ENCODE measurements at regions not wholly inside any gene's neighbourhood (a gene's known extent, or its start where the extent isn't known, plus 50 kb on each side); places are given as distances from the start of the nearest gene placed in this dataset.

DNA sequence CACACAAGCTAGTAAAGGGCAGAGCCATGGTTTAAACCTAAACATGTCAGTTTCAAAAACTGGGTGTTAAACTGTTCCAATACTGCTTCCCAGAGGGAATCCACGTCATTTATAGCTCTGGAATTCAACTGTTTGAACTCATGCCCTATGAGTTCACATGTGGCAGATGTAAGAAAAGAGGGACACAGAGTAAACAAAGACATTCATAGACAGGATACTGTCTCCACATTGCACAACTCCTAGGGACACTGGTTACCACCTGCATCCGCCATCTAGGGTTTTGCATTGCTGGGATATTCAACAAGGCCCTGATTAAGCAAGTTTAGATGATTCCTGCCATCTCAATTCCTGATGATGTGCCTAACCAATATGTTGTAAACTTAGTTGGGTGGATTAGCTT, 134.1 kb upstream of the COL8A1 start:
- no peaks in the 10 kb centered on the region for H3K9me3 ChIP-seq (ENCODE audit: control insufficient read depth, low read length)
- WGBS, 2 experiments: 89 to 90% methylated on average over 2 of the region's 2 CpGs
- no peak overlapping the region for H3K4me3 ChIP-seq (ENCODE audit: insufficient read depth, low read depth, low read length)
- no peak overlapping the region for H3K27ac ChIP-seq (ENCODE audit: insufficient read depth, low read depth, low read length, poor library complexity, severe bottlenecking)
- no peaks in the 10 kb centered on the region for H3K4me1 ChIP-seq (ENCODE audit: control insufficient read depth, insufficient read depth, low read length)
- no peaks in the 10 kb centered on the region for H3K36me3 ChIP-seq (ENCODE audit: control insufficient read depth, insufficient read depth, low read length)
- no peaks in the 10 kb centered on the region for H3K27me3 ChIP-seq (ENCODE audit: control insufficient read depth, insufficient read depth, low read length, poor library complexity, severe bottlenecking)

- no peak overlapping the region for H3K4me3 ChIP-seq (ENCODE audit: insufficient read depth, low read depth, low read length)
- no peaks in the 10 kb centered on the region for H3K36me3 ChIP-seq (ENCODE audit: control insufficient read depth, insufficient read depth, low read length)
- 94 to 96% methylated on average over 3 of the region's 3 CpGs for WGBS, 2 experiments
- no peaks in the 10 kb centered on the region for H3K9me3 ChIP-seq (ENCODE audit: control insufficient read depth, low read length)
- no peak overlapping the region for H3K27ac ChIP-seq (ENCODE audit: insufficient read depth, low read depth, low read length, poor library complexity, severe bottlenecking)
- no peaks in the 10 kb centered on the region for H3K27me3 ChIP-seq (ENCODE audit: control insufficient read depth, insufficient read depth, low read length, poor library complexity, severe bottlenecking)
- no peaks in the 10 kb centered on the region for H3K4me1 ChIP-seq (ENCODE audit: control insufficient read depth, insufficient read depth, low read length)
Measured at GRCh38 chr3:99503350-99503749, 135.0 kb upstream of the COL8A1 start.

- Histone ChIP-seq H3K27me3 (ENCODE audit: control insufficient read depth, insufficient read depth, low read length, poor library complexity, severe bottlenecking) (no peaks in the 10 kb centered on the region), H3K27ac (ENCODE audit: insufficient read depth, low read depth, low read length, poor library complexity, severe bottlenecking) (no peak overlapping the region), H3K9me3 (ENCODE audit: control insufficient read depth, low read length) (no peaks in the 10 kb centered on the region), H3K36me3 (ENCODE audit: control insufficient read depth, insufficient read depth, low read length) (no peaks in the 10 kb centered on the region), H3K4me1 (ENCODE audit: control insufficient read depth, insufficient read depth, low read length) (no peaks in the 10 kb centered on the region), H3K4me3 (ENCODE audit: insufficient read depth, low read depth, low read length) (no peak overlapping the region)
- 92 to 94% methylated on average over 1 of the region's 1 CpG for WGBS, 2 experiments
Measured at GRCh38 chr3:99502871-99503270, 135.5 kb upstream of the COL8A1 start.

DNA sequence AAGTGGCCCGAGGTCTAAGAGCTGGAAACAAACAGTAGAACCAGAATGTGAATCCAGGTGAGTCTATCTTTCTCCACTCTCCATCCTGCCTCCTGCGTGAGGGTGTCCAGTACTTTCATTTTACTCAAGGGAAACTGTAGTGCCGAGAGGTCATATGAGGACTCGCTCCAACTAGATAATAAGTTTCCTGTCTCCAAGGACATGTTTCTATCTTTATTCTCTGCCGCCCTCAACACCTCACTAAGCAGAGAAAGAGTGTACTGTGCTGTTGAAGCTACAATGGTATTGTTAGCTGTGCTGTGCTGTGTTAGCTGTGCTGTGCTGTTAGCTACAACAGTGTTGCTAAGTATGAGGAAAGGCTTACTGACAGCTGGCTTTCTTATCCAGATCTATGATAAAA, 137.9 kb upstream of the COL8A1 start:
- H3K27ac ChIP-seq (ENCODE audit: insufficient read depth, low read depth, low read length, poor library complexity, severe bottlenecking): no peak overlapping the region
- H3K36me3 ChIP-seq (ENCODE audit: control insufficient read depth, insufficient read depth, low read length): no peaks in the 10 kb centered on the region
- H3K27me3 ChIP-seq (ENCODE audit: control insufficient read depth, insufficient read depth, low read length, poor library complexity, severe bottlenecking): no peaks in the 10 kb centered on the region
- no peaks in the 10 kb centered on the region for H3K9me3 ChIP-seq (ENCODE audit: control insufficient read depth, low read length)
- no peak overlapping the region for H3K4me3 ChIP-seq (ENCODE audit: insufficient read depth, low read depth, low read length)
- H3K4me1 ChIP-seq (ENCODE audit: control insufficient read depth, insufficient read depth, low read length): no peaks in the 10 kb centered on the region
- WGBS, 2 experiments: 92 to 95% methylated on average over 5 of the region's 5 CpGs

GRCh38 chr3:99499235-99500158, 138.9 kb upstream of the COL8A1 start:
- Histone ChIP-seq H3K4me1 (ENCODE audit: control insufficient read depth, insufficient read depth, low read length) (no peaks in the 10 kb centered on the region), H3K4me3 (ENCODE audit: insufficient read depth, low read depth, low read length) (no peak overlapping the region), H3K36me3 (ENCODE audit: control insufficient read depth, insufficient read depth, low read length) (no peaks in the 10 kb centered on the region), H3K9me3 (ENCODE audit: control insufficient read depth, low read length) (no peaks in the 10 kb centered on the region), H3K27me3 (ENCODE audit: control insufficient read depth, insufficient read depth, low read length, poor library complexity, severe bottlenecking) (no peaks in the 10 kb centered on the region), H3K27ac (ENCODE audit: insufficient read depth, low read depth, low read length, poor library complexity, severe bottlenecking) (no peak overlapping the region)
- WGBS, 2 experiments: 64 to 70% methylated on average over 4 of the region's 4 CpGs

- Histone ChIP-seq H3K9me3 (ENCODE audit: control insufficient read depth, low read length) (no peaks in the 10 kb centered on the region), H3K27me3 (ENCODE audit: control insufficient read depth, insufficient read depth, low read length, poor library complexity, severe bottlenecking) (no peaks in the 10 kb centered on the region), H3K27ac (ENCODE audit: insufficient read depth, low read depth, low read length, poor library complexity, severe bottlenecking) (no peak overlapping the region), H3K4me1 (ENCODE audit: control insufficient read depth, insufficient read depth, low read length) (no peaks in the 10 kb centered on the region), H3K4me3 (ENCODE audit: insufficient read depth, low read depth, low read length) (no peak overlapping the region), H3K36me3 (ENCODE audit: control insufficient read depth, insufficient read depth, low read length) (no peaks in the 10 kb centered on the region)
- WGBS, 2 experiments: 79 to 84% methylated on average over 8 of the region's 8 CpGs
Measured at GRCh38 chr3:99498550-99499234, 139.7 kb upstream of the COL8A1 start.

- Histone ChIP-seq H3K9me3 (ENCODE audit: control insufficient read depth, low read length) (no peaks in the 10 kb centered on the region), H3K36me3 (ENCODE audit: control insufficient read depth, insufficient read depth, low read length) (no peaks in the 10 kb centered on the region), H3K27ac (ENCODE audit: insufficient read depth, low read depth, low read length, poor library complexity, severe bottlenecking) (no peak overlapping the region), H3K4me3 (ENCODE audit: insufficient read depth, low read depth, low read length) (no peak overlapping the region), H3K27me3 (ENCODE audit: control insufficient read depth, insufficient read depth, low read length, poor library complexity, severe bottlenecking) (no peaks in the 10 kb centered on the region), H3K4me1 (ENCODE audit: control insufficient read depth, insufficient read depth, low read length) (no peaks in the 10 kb centered on the region)
- WGBS, 2 experiments: 80% methylated on average over 1 of the region's 1 CpG; no CpG with 5 or more reads in 1 of the 2 experiments
Measured at GRCh38 chr3:99487894-99488293, 150.5 kb upstream of the COL8A1 start.

DNA sequence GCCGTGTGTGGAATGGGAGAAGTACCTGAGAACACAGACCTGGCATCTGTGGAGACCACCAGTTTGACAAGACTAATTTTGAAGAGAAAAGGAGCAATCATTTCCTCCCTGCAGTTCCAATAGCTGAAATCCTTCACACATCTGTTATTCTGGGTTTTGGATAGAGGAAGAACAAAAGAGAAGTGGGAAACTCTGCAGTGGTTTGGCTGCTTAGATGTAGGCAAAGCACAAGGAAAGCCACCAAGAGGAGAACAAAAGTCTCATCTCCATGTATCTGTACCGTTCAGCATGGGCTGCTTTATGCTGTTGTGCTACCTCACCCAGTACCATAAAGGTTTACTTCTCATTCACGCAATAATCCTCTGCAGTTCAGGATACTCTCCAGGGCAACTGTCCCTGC, 153.1 kb upstream of the COL8A1 start:
- no peaks in the 10 kb centered on the region for H3K4me1 ChIP-seq (ENCODE audit: control insufficient read depth, insufficient read depth, low read length)
- no peak overlapping the region for H3K4me3 ChIP-seq (ENCODE audit: insufficient read depth, low read depth, low read length)
- no peaks in the 10 kb centered on the region for H3K36me3 ChIP-seq (ENCODE audit: control insufficient read depth, insufficient read depth, low read length)
- no peaks in the 10 kb centered on the region for H3K9me3 ChIP-seq (ENCODE audit: control insufficient read depth, low read length)
- H3K27me3 ChIP-seq (ENCODE audit: control insufficient read depth, insufficient read depth, low read length, poor library complexity, severe bottlenecking): no peaks in the 10 kb centered on the region
- WGBS, 2 experiments: 73 to 89% methylated on average over 3 of the region's 3 CpGs
- no peak overlapping the region for H3K27ac ChIP-seq (ENCODE audit: insufficient read depth, low read depth, low read length, poor library complexity, severe bottlenecking)

GRCh38 chr3:99484871-99485270, 153.5 kb upstream of the COL8A1 start:
- no peak overlapping the region for H3K27ac ChIP-seq (ENCODE audit: insufficient read depth, low read depth, low read length, poor library complexity, severe bottlenecking)
- no peaks in the 10 kb centered on the region for H3K36me3 ChIP-seq (ENCODE audit: control insufficient read depth, insufficient read depth, low read length)
- no peaks in the 10 kb centered on the region for H3K27me3 ChIP-seq (ENCODE audit: control insufficient read depth, insufficient read depth, low read length, poor library complexity, severe bottlenecking)
- no peaks in the 10 kb centered on the region for H3K9me3 ChIP-seq (ENCODE audit: control insufficient read depth, low read length)
- H3K4me1 ChIP-seq (ENCODE audit: control insufficient read depth, insufficient read depth, low read length): no peaks in the 10 kb centered on the region
- no peak overlapping the region for H3K4me3 ChIP-seq (ENCODE audit: insufficient read depth, low read depth, low read length)

DNA sequence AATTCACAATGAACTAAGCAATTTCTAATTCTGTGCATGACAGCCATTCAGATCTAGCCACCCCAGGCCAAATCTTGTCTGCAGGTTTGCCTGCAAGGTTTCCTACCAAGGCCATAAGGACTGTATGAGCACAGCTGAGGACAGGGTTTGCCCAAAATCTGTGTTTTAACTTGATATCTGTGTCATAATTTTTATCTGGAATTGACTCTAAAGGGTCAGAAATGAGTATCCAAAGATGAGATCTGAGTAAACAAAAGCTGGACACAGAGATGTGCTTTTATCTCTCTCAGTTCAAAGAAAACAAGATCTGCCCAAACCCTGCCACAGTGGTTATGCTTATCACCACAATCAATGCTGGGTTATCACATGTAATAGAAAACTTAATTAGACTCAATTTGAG, 154.6 kb upstream of the COL8A1 start:
- Histone ChIP-seq H3K27ac (ENCODE audit: insufficient read depth, low read depth, low read length, poor library complexity, severe bottlenecking) (no peak overlapping the region), H3K9me3 (ENCODE audit: control insufficient read depth, low read length) (no peaks in the 10 kb centered on the region), H3K27me3 (ENCODE audit: control insufficient read depth, insufficient read depth, low read length, poor library complexity, severe bottlenecking) (no peaks in the 10 kb centered on the region), H3K4me1 (ENCODE audit: control insufficient read depth, insufficient read depth, low read length) (no peaks in the 10 kb centered on the region), H3K4me3 (ENCODE audit: insufficient read depth, low read depth, low read length) (no peak overlapping the region), H3K36me3 (ENCODE audit: control insufficient read depth, insufficient read depth, low read length) (no peaks in the 10 kb centered on the region)
